Spleen (tissue), 11 donors: ENCODE measurements at regions not wholly inside any gene's neighbourhood (a gene's known extent, or its start where the extent isn't known, plus 50 kb on each side); places are given as distances from the start of the nearest gene placed in this dataset.

Experiments
- DNase-seq: peaks from one replicate; pipeline ENCODE4 v3.0.0-alpha.2; 2020
- H3K27ac ChIP-seq, 8 donors: fragments of 200-600 bp; sonication (generic) in 7 of 8; 1 replicate in 4 of 8; 2 replicates in 4 of 8; pipeline versions ENCODE4 v1.5.0 to v1.8.0; 2016 to 2021; ENCODE audit warnings: inconsistent platforms in 4 of 8, mild to moderate bottlenecking in 4 of 8, moderate library complexity in 1 of 8
- H3K27me3 ChIP-seq, 7 donors: fragments of 200-600 bp; sonication (generic) in 6 of 7; replicated peaks in 1 of 7; 1 replicate in 4 of 7; 2 replicates in 3 of 7; pipeline versions ENCODE4 v1.5.0 to v1.8.0; 2016 to 2021; ENCODE audit warnings: inconsistent platforms in 3 of 7, mild to moderate bottlenecking in 1 of 7
- H3K36me3 ChIP-seq, 6 donors: fragments of 200-600 bp; sonication (generic) in 5 of 6; 1 replicate in 4 of 6; 2 replicates in 2 of 6; pipeline versions ENCODE4 v1.5.0 to v1.8.0; 2016 to 2021; ENCODE audit warnings: inconsistent platforms in 2 of 6
- H3K4me1 ChIP-seq, 6 donors: fragments of 200-600 bp; sonication (generic) in 5 of 6; 1 replicate in 3 of 6; 2 replicates in 3 of 6; pipeline versions ENCODE4 v1.5.0 to v1.8.0; 2016 to 2021; ENCODE audit warnings: inconsistent platforms in 3 of 6
- H3K4me3 ChIP-seq, 8 donors: fragments of 200-600 bp; sonication (generic) in 7 of 8; 1 replicate in 4 of 8; 2 replicates in 4 of 8; pipeline versions ENCODE4 v1.5.0 to v1.8.0; 2016 to 2021; ENCODE audit warnings: inconsistent platforms in 4 of 8, mild to moderate bottlenecking in 4 of 8, moderate library complexity in 2 of 8
- H3K9me3 ChIP-seq, 8 donors: fragments of 200-600 bp; sonication (generic) in 7 of 8; 1 replicate in 4 of 8; 2 replicates in 4 of 8; pipeline versions ENCODE4 v1.5.0 to v1.8.0; 2016 to 2021; ENCODE audit warnings: inconsistent platforms in 4 of 8
- POLR2A ChIP-seq, 3 donors: fragments of 450-650 bp; IDR thresholded peaks; one replicate each; pipeline ENCODE4 v1.5.1; 2017; ENCODE audit warnings: antibody characterized with exemption in 3 of 3, mild to moderate bottlenecking in 1 of 3
- POLR2AphosphoS5 ChIP-seq, 3 donors: sonication (generic); formaldehyde crosslinking; IDR thresholded peaks; one replicate each; pipeline ENCODE4 v1.5.1; 2017; ENCODE audit warnings: antibody characterized with exemption in 3 of 3
- WGBS, 5 donors: extraction: QIAGEN DNeasy Blood & Tissue Kit in 3 of 5; methylation state at CpG; one replicate each; pipeline versions ENCODE4 v1.1.5 to v1.1.7; 2013 to 2018; 5-methylcytosine and 5-hydroxymethylcytosine counted together
- intact Hi-C: fragments of 100-400 bp; cut with DNase I; formaldehyde crosslinking; loops from one replicate; pipeline ENCODE4 v1.15.0; 2023; ENCODE audit warnings: low total_unique reads
- TF ChIP-seq, protein P1 (sequence below), 11 experiments: fragments of 200-600 bp in 7 of 11; fragments of 450-650 bp in 4 of 11; sonication (generic) in 4 of 11; IDR thresholded peaks in 8 of 11; conservative IDR thresholded peaks in 3 of 11; 1 replicate in 7 of 11; 2 replicates in 4 of 11; pipeline versions ENCODE4 v1.4.0 to v1.8.0; 2016 to 2021; ENCODE audit warnings: antibody characterized with exemption in 11 of 11, inconsistent platforms in 4 of 11, mild to moderate bottlenecking in 1 of 11
- donor health status: healthy with polysubstance abuse.
- donor health status: DM: no; HTN: no; CAD: no; lungs with moderate emphysema.
- donor health status: DM: no; HTN: no; CAD: no.
- donor health status: Bipolar disorder and iron deficiency.
- donor health status: healthy.
- donor health status: DM: no; HTN: no; CAD: no.
- donor health status: DM: yes; HTN: yes; CAD: no.

DNA sequence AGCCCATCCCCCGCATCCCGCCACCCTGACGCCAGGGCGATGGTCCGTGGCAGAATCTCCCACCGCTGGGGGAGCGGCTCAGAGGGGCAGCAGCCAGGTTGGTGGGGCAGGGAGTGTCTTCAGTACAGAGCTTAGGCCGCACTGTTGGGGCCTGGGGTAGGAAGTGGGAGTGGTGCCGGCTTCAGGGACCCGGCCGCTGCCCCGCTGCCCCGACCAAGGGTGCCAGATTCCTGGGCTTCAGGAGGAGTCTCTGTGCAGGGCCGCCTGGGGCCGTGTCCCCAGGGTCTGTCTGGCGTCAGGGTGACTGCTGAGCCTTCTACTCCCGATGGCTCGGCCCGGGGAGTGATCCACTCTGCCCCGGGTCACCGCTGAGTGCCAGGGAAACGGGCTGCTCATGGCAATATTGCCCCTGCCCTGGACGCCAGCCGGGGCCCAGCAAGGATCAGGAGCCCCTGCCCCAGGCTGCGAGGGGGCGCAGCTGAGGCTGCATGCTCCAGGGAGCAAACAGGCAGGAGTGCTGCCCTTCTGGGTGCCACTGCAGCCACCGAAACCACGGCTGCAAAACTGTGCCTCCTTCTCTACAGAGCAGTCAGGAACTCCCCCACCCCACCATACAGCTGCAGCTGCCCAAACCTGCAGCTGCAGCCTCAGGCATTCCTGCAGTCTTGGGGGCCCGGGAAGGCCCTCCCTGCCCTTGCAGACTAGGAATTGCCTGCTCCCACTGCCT is 1206.1 kb downstream of the ARAP2 start:
- H3K9me3 ChIP-seq: peaks cover 0 to 21% (median 9%) of the 10 kb centered on the region in 8 donors
- no peak overlapping the region for H3K27ac ChIP-seq
- 88 to 94% (median 89%) methylated on average over 26 to 29 of the region's 29 CpGs for WGBS, 5 donors
- TF ChIP-seq, protein P1, sequence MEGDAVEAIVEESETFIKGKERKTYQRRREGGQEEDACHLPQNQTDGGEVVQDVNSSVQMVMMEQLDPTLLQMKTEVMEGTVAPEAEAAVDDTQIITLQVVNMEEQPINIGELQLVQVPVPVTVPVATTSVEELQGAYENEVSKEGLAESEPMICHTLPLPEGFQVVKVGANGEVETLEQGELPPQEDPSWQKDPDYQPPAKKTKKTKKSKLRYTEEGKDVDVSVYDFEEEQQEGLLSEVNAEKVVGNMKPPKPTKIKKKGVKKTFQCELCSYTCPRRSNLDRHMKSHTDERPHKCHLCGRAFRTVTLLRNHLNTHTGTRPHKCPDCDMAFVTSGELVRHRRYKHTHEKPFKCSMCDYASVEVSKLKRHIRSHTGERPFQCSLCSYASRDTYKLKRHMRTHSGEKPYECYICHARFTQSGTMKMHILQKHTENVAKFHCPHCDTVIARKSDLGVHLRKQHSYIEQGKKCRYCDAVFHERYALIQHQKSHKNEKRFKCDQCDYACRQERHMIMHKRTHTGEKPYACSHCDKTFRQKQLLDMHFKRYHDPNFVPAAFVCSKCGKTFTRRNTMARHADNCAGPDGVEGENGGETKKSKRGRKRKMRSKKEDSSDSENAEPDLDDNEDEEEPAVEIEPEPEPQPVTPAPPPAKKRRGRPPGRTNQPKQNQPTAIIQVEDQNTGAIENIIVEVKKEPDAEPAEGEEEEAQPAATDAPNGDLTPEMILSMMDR (IDR thresholded peaks at IDR 0.05 in 8 of 11, conservative IDR thresholded peaks at IDR 0.05 in 3 of 11): no peak
- TF ChIP-seq POLR2AphosphoS5 (IDR thresholded peaks at IDR 0.05) (no peak), POLR2A (IDR thresholded peaks at IDR 0.05) (no peak)
- intact Hi-C loops: no loop called here
- no peak overlapping the region for H3K4me3 ChIP-seq
- H3K36me3 ChIP-seq: no peaks in the 10 kb centered on the region
- no peaks in the 10 kb centered on the region for H3K4me1 ChIP-seq
- H3K27me3 ChIP-seq: no peaks in the 10 kb centered on the region
- no peak for DNase-seq

GRCh38 chr4:35038845-35039244 is 1205.5 kb downstream of the ARAP2 start:
- Histone ChIP-seq H3K4me3 (no peak overlapping the region), H3K9me3 (peaks cover 0 to 15% (median 5%) of the 10 kb centered on the region in 8 donors), H3K27ac (no peak overlapping the region), H3K27me3 (no peaks in the 10 kb centered on the region), H3K4me1 (no peaks in the 10 kb centered on the region), H3K36me3 (no peaks in the 10 kb centered on the region)
- TF ChIP-seq, protein P1 (IDR thresholded peaks at IDR 0.05 in 8 of 11, conservative IDR thresholded peaks at IDR 0.05 in 3 of 11): no peak
- TF ChIP-seq POLR2AphosphoS5 (IDR thresholded peaks at IDR 0.05) (no peak), POLR2A (IDR thresholded peaks at IDR 0.05) (no peak)
- DNase-seq: no peak
- intact Hi-C loops: no loop called here
- 77 to 88% (median 86%) methylated on average over 3 to 7 of the region's 7 CpGs for WGBS, 5 donors

GRCh38 chr4:35052546-35052945 is 1191.8 kb downstream of the ARAP2 start:
- intact Hi-C loops: no loop called here
- TF ChIP-seq, protein P1 (IDR thresholded peaks at IDR 0.05 in 8 of 11, conservative IDR thresholded peaks at IDR 0.05 in 3 of 11): no peak
- TF ChIP-seq POLR2AphosphoS5 (IDR thresholded peaks at IDR 0.05): no peak
- TF ChIP-seq POLR2A (IDR thresholded peaks at IDR 0.05): no peak
- Histone ChIP-seq H3K27ac (no peak overlapping the region), H3K4me1 (no peaks in the 10 kb centered on the region), H3K27me3 (no peaks in the 10 kb centered on the region), H3K9me3 (peaks cover 0 to 8% (median 0%) of the 10 kb centered on the region in 8 donors), H3K36me3 (no peaks in the 10 kb centered on the region), H3K4me3 (no peak overlapping the region)
- WGBS, 5 donors: 89 to 95% (median 93%) methylated on average over 9 of the region's 9 CpGs
- DNase-seq: no peak

DNA sequence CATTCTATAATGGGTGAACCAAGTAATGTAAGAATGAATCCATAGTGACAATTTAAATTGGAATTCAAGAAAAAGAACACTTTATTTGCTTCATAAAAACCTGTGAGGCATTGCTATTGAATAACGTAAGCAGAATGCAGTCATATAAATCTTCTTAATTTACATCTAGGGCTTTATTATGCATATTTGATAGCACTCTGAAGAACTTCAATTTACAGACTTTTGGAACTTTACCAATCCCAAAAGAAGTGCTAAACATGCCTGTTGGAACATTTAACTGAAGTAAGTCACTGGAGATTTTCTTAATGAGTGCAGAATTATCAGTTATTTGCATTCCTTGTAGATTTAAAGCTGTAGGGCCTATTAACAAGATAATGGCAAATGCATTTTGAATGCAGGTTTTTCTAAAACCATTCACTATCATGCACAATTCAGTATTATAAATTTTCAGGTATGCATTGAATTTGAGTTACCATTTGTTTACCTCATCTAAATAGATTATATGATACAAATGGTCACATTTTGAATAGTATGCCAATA is 1181.2 kb downstream of the ARAP2 start:
- no peaks in the 10 kb centered on the region for H3K27me3 ChIP-seq
- H3K9me3 ChIP-seq: peaks cover 0 to 4% (median 0%) of the 10 kb centered on the region in 8 donors
- H3K4me1 ChIP-seq: no peaks in the 10 kb centered on the region
- H3K4me3 ChIP-seq: no peak overlapping the region
- 72 to 91% (median 85%) methylated on average over 1 of the region's 1 CpG for WGBS, 5 donors
- intact Hi-C loops: no loop called here
- no peaks in the 10 kb centered on the region for H3K36me3 ChIP-seq
- no peak overlapping the region for H3K27ac ChIP-seq
- DNase-seq: no peak
- TF ChIP-seq, protein P1 (IDR thresholded peaks at IDR 0.05 in 8 of 11, conservative IDR thresholded peaks at IDR 0.05 in 3 of 11): no peak
- TF ChIP-seq POLR2A (IDR thresholded peaks at IDR 0.05): no peak
- TF ChIP-seq POLR2AphosphoS5 (IDR thresholded peaks at IDR 0.05): no peak
